Thymus (tissue), 11 donors: ENCODE measurements at regions not wholly inside any gene's neighbourhood (a gene's known extent, or its start where the extent isn't known, plus 50 kb on each side); places are given as distances from the start of the nearest gene placed in this dataset.

Experiments used
- DNase-seq, 9 donors: peaks; one replicate each; pipeline ENCODE4 v3.0.0-alpha.2; 2013; ENCODE audit warnings: low spot score in 9 of 9, low read depth in 6 of 9, missing footprints in 1 of 9
- H3K27ac ChIP-seq, 2 donors: one replicate each; pipeline ENCODE4 v1.5.1; 2013; ENCODE audit warnings: control low read depth in 1 of 2, low read depth in 1 of 2, low read length in 1 of 2, mild to moderate bottlenecking in 1 of 2, moderate library complexity in 1 of 2
- H3K27me3 ChIP-seq, 2 donors: one replicate each; pipeline ENCODE4 v1.5.1; 2013; ENCODE audit warnings: low read length in 1 of 2; ENCODE audit not compliant: control insufficient read depth in 2 of 2, insufficient read depth in 1 of 2
- H3K36me3 ChIP-seq, 2 donors: one replicate each; pipeline ENCODE4 v1.5.1; 2013; ENCODE audit warnings: low read length in 1 of 2, mild to moderate bottlenecking in 1 of 2, moderate library complexity in 1 of 2; ENCODE audit not compliant: control insufficient read depth in 2 of 2, insufficient read depth in 2 of 2
- H3K4me1 ChIP-seq, 2 donors: one replicate each; pipeline ENCODE4 v1.5.1; 2013; ENCODE audit warnings: low read length in 2 of 2; ENCODE audit not compliant: control insufficient read depth in 2 of 2, insufficient read depth in 2 of 2
- H3K4me3 ChIP-seq, 2 donors: one replicate each; pipeline ENCODE4 v1.5.1; 2013; ENCODE audit warnings: low read length in 2 of 2, control low read depth in 1 of 2, mild to moderate bottlenecking in 1 of 2
- H3K9me3 ChIP-seq, 2 donors: one replicate each; pipeline ENCODE4 v1.5.1; 2013; ENCODE audit warnings: low read length in 1 of 2, mild to moderate bottlenecking in 1 of 2; ENCODE audit not compliant: control insufficient read depth in 2 of 2, insufficient read depth in 1 of 2
- WGBS: extraction: QIAGEN DNeasy Blood & Tissue Kit; methylation state at CpG from one replicate; pipeline ENCODE4 v1.1.7; 2013; 5-methylcytosine and 5-hydroxymethylcytosine counted together
- donor health status: healthy.

GRCh38 chr6:92468066-92468465 is 951.3 kb downstream of the EPHA7 start:
- no peak for DNase-seq
- Histone ChIP-seq H3K36me3 (no peaks in the 10 kb centered on the region), H3K4me3 (no peak overlapping the region), H3K27me3 (no peaks in the 10 kb centered on the region), H3K9me3 (peaks cover 0 to 5% of the 10 kb centered on the region in 2 donors), H3K4me1 (no peaks in the 10 kb centered on the region), H3K27ac (no peak overlapping the region)

DNA sequence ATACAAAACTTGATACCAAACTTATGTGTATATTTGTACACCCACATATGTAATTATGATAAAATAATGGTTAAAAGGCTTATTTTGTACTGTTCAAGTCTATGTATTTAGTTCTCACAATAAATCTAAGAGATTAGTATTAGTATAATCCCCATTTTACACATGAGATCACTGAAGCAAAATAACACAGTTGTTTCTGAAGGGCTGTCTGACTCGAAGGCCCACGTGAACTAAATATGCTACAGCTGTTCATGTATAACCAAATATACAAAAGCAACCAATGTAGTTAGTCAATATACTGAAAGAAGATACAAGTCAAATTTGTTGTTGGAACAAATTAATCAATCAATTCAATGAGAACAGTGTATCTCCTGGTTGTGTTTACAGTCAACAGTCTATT is 959.2 kb downstream of the EPHA7 start:
- H3K27me3 ChIP-seq, result no peaks in the 10 kb centered on the region
- H3K27ac ChIP-seq, result no peak overlapping the region
- H3K4me3 ChIP-seq, result no peak overlapping the region
- H3K4me1 ChIP-seq, result no peaks in the 10 kb centered on the region
- peaks cover 0 to under 1% of the 10 kb centered on the region in 2 donors for H3K9me3 ChIP-seq
- no peaks in the 10 kb centered on the region for H3K36me3 ChIP-seq
- 95% methylated on average over 2 of the region's 2 CpGs for WGBS
- no peak for DNase-seq

- WGBS, result 40% methylated on average over 1 of the region's 1 CpG
- H3K4me1 ChIP-seq, result no peaks in the 10 kb centered on the region
These were observed 959.8 kb downstream of the EPHA7 start for GRCh38 chr6:92459606-92460005.

GRCh38 chr6:92446052-92446451 is 973.3 kb downstream of the EPHA7 start:
- peaks cover 0 to 8% of the 10 kb centered on the region in 2 donors for H3K9me3 ChIP-seq
- WGBS, result 93% methylated on average over 3 of the region's 3 CpGs

More at GRCh38 chr6:92459606-92460005, 959.8 kb downstream of the EPHA7 start:
- Histone ChIP-seq H3K9me3 (no peaks in the 10 kb centered on the region), H3K36me3 (no peaks in the 10 kb centered on the region), H3K4me3 (no peak overlapping the region), H3K27ac (no peak overlapping the region), H3K27me3 (no peaks in the 10 kb centered on the region)
- DNase-seq, result no peak

DNA sequence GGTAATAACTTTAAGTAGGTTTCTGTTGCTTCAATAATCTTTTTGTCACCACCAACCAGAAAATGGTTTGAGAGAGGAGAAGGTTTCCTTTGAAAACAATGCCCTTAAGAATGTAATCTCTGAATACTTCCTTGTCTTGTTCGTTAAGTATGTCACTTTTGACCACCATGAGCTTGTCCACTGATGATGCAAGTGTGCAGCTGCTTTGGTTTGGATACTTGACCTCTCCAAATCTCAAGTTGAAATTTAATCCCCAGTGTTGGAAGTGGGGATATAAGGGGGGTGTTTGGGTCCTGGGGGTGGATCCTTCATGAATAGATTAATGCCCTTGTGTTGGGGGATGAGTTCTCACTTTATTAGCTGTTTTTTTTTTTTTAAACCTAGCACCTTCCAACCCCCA is 985.4 kb downstream of the EPHA7 start:
- no peaks in the 10 kb centered on the region for H3K4me1 ChIP-seq
- no peak overlapping the region for H3K4me3 ChIP-seq

More at GRCh38 chr6:92446052-92446451, 973.3 kb downstream of the EPHA7 start:
- H3K27me3 ChIP-seq, result no peaks in the 10 kb centered on the region
- no peak overlapping the region for H3K27ac ChIP-seq
- no peak for DNase-seq
- no peaks in the 10 kb centered on the region for H3K36me3 ChIP-seq
- no peaks in the 10 kb centered on the region for H3K4me1 ChIP-seq
- H3K4me3 ChIP-seq, result no peak overlapping the region

GRCh38 chr6:92431502-92431901 is 987.9 kb downstream of the EPHA7 start:
- Histone ChIP-seq H3K36me3 (no peaks in the 10 kb centered on the region), H3K27me3 (no peaks in the 10 kb centered on the region), H3K4me3 (no peak overlapping the region), H3K4me1 (no peaks in the 10 kb centered on the region), H3K9me3 (no peaks in the 10 kb centered on the region), H3K27ac (no peak overlapping the region)
- no peak for DNase-seq

More for the DNA sequence above, 985.4 kb downstream of the EPHA7 start:
- 79% methylated on average over 1 of the region's 1 CpG for WGBS
- Histone ChIP-seq H3K27ac (no peak overlapping the region), H3K27me3 (no peaks in the 10 kb centered on the region), H3K9me3 (no peaks in the 10 kb centered on the region), H3K36me3 (no peaks in the 10 kb centered on the region)
- no peak for DNase-seq

DNA sequence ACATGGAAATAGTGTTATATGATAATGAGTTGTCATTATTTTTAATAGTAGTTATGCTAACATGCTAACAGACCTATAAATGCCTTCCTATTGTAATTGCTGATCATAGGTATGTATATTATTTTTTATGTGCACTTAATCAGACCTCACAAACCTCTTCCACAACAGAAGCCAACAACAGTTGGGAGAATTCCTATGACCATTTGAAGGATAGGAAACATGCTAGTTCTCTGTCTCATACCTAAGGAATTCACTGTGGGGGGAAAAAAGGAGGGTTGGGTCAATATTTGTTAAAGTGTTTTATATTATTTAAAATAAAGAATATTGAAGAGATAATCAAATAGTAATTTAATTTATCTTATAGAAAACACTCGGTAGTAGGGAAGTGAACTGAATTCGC is 990.9 kb downstream of the EPHA7 start:
- Histone ChIP-seq H3K27ac (no peak overlapping the region), H3K27me3 (no peaks in the 10 kb centered on the region), H3K4me3 (no peak overlapping the region), H3K36me3 (no peaks in the 10 kb centered on the region), H3K4me1 (no peaks in the 10 kb centered on the region), H3K9me3 (no peaks in the 10 kb centered on the region)
- no peak for DNase-seq
- 96% methylated on average over 2 of the region's 2 CpGs for WGBS

DNA sequence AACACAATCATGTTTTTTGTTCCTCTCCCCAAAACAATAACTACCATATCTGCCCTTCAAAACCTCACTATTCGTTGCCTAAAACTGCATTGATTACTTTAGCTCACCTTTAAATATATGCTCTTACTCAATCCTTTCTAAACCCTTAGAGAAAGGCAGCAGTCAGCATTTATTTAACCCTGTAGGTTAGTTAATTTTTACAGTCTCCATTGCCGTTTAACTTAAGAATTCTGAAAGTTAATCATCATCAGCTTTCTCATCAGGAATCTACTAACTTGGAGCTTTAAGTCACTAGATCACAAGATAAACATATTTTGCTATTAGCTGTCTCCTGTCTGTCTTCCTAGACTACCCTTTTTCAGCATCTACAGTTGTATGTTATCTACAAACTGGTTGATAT is 991.9 kb downstream of the EPHA7 start:
- 89% methylated on average over 2 of the region's 2 CpGs for WGBS
- no peak for DNase-seq

GRCh38 chr6:92415656-92416055 is 1003.7 kb downstream of the EPHA7 start:
- 79% methylated on average over 4 of the region's 4 CpGs for WGBS
- Histone ChIP-seq H3K36me3 (no peaks in the 10 kb centered on the region), H3K27me3 (no peaks in the 10 kb centered on the region), H3K27ac (no peak overlapping the region), H3K4me3 (no peak overlapping the region), H3K9me3 (no peaks in the 10 kb centered on the region), H3K4me1 (no peaks in the 10 kb centered on the region)
- DNase-seq, result peak in 1 of 9 donors; percentile 20

More for the DNA sequence above, 991.9 kb downstream of the EPHA7 start:
- Histone ChIP-seq H3K36me3 (no peaks in the 10 kb centered on the region), H3K27ac (no peak overlapping the region), H3K27me3 (no peaks in the 10 kb centered on the region), H3K9me3 (no peaks in the 10 kb centered on the region), H3K4me3 (no peak overlapping the region), H3K4me1 (no peaks in the 10 kb centered on the region)

DNA sequence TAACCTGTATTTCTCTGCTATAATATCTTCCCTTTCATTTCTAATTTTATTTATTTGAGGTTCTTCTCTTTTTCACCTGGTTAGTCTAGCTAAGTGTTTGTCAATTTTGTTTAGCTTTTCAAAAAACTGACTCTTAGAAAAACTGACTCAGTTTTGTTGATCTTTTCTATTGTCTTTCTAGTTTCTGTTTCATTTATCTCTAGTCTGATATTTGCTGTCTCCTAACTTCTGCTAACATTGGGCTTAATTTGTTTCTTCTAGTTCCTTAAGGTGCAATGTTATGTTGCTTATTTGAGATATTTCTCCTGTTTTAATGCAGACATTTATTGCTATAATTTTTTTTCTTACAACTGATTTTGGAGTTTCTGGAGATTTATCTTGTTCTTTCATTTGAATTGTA is 1011.0 kb downstream of the EPHA7 start:
- H3K27ac ChIP-seq, result no peak overlapping the region
- H3K27me3 ChIP-seq, result no peaks in the 10 kb centered on the region
- DNase-seq, result no peak
- no peak overlapping the region for H3K4me3 ChIP-seq
- no peaks in the 10 kb centered on the region for H3K4me1 ChIP-seq
- H3K9me3 ChIP-seq, result no peaks in the 10 kb centered on the region
- H3K36me3 ChIP-seq, result no peaks in the 10 kb centered on the region
